HepG2 (cell line): ENCODE measurements at regions not wholly inside any gene's neighbourhood (a gene's known extent, or its start where the extent isn't known, plus 50 kb on each side); places are given as distances from the start of the nearest gene placed in this dataset.

Experiments
- FOXK1 ChIP-seq: sonication (generic); formaldehyde crosslinking; IDR thresholded peaks from 2 replicates; pipeline ENCODE4 v1.4.0; 2020; ENCODE audit warnings: low read depth, missing genetic modification reagents, borderline replicate concordance
- JUN ChIP-seq: sonication (generic); formaldehyde crosslinking; IDR thresholded peaks from 2 replicates; pipeline ENCODE4 v1.4.0; 2020; ENCODE audit warnings: mild to moderate bottlenecking, missing genetic modification reagents
- POLR2A ChIP-seq, 2 experiments: IDR thresholded peaks; 2 replicates each; pipeline ENCODE4 v1.6.1; 2011; ENCODE audit warnings: low read depth in 2 of 2, low read length in 2 of 2, mild to moderate bottlenecking in 1 of 2, moderate library complexity in 1 of 2; ENCODE audit not compliant: insufficient read depth in 1 of 2
- SMC3 ChIP-seq: IDR thresholded peaks from 2 replicates; pipeline ENCODE4 v1.6.1; 2011; ENCODE audit warnings: low read length, improper control_type of control experiment

DNA sequence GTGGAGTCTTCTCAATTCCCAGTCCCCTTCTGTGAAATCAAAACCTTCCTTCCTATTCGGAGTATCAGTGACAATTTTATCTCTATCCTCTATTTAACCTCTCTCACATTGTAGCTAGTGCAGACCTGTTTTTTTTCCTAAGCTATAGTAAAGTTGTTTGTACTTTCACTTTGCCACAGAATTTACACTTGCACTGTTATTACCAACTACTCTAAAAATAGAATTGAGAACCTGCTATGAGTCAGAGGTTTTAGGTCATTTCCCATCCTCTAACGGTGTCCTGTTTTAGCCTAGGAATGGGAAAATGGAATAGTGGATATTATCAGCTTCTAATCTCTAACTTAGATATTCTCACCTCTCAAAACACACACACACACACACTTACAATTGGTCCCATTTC, 862.7 kb downstream of the NCAM2 start:
- TF ChIP-seq POLR2A (IDR thresholded peaks at IDR 0.05; ENCODE audit: insufficient read depth in 1 of 2, low read depth in 2 of 2, low read length in 2 of 2) (no peak), SMC3 (no peak), JUN (CRISPR knock-in tag) (no peak), FOXK1 (CRISPR knock-in tag) (no peak)
